T-helper 17 cell (primary cell): ENCODE measurements at regions not wholly inside any gene's neighbourhood (a gene's known extent, or its start where the extent isn't known, plus 50 kb on each side); places are given as distances from the start of the nearest gene placed in this dataset.
"Not testable (repeated sequence)": the region's sequence is repeated elsewhere in the genome, so short reads cannot be mapped to it uniquely, and the experiment has no call there.

Experiments used
- ATAC-seq: fragments of 150-1000 bp; cut with Tn5 transposase; 2 replicates; pipeline ENCODE4 v1.10.0; 2021; ENCODE audit warnings: mild to moderate bottlenecking, moderate library complexity
- DNase-seq, 3 donors: peaks; one replicate each; pipeline versions ENCODE4 v3.0.0 to v3.0.0-alpha.2; 2020 to 2021
- H3K9me3 ChIP-seq: one replicate; pipeline ENCODE4 v1.7.0; 2013; ENCODE audit warnings: low read length, mild to moderate bottlenecking; ENCODE audit not compliant: control insufficient read depth, poor library complexity, severe bottlenecking
- H3K27ac Mint-ChIP-seq: one replicate; pipeline ENCODE4 v1.8.0; 2022; ENCODE audit warnings: mild to moderate bottlenecking, moderate library complexity, mixed read lengths
- H3K27me3 Mint-ChIP-seq: one replicate; pipeline ENCODE4 v1.8.0; 2022; ENCODE audit warnings: mixed read lengths
- H3K36me3 Mint-ChIP-seq: one replicate; pipeline ENCODE4 v1.8.0; 2022; ENCODE audit warnings: low read depth, mixed read lengths
- H3K4me1 Mint-ChIP-seq: one replicate; pipeline ENCODE4 v1.8.0; 2022; ENCODE audit warnings: mild to moderate bottlenecking, mixed read lengths
- H3K4me3 Mint-ChIP-seq: one replicate; pipeline ENCODE4 v1.8.0; 2022; ENCODE audit warnings: mild to moderate bottlenecking, moderate library complexity, mixed read lengths

DNA sequence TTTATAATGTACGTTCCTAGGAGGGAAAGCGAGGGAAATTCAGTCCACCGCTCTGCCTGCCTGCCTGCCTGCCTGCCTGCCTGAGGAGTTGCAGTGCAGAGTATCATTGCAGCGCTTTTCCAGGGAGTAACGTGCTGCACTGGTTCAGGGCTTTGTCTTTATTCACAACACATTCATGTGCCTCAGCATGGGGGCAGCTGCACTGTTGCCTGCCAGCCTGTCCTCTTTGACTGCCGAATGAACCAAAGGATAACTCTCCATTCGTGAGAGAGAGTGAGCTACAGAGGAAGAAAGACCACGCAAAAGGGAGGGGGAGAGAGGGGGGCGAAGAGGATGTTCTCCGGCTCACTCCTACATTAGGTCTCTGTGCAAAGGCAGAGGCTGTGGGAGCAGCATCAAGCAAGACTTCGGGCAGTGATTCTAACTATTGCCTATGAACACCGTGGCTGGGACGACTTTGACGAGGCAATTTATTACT, 791.2 kb downstream of the MAT2B start:
- no peak overlapping the region for H3K4me3 Mint-ChIP-seq
- H3K27ac Mint-ChIP-seq: no peak overlapping the region
- no peaks in the 10 kb centered on the region for H3K9me3 ChIP-seq
- ATAC-seq: no peak
- no peaks in the 10 kb centered on the region for H3K36me3 Mint-ChIP-seq
- no peaks in the 10 kb centered on the region for H3K4me1 Mint-ChIP-seq
- H3K27me3 Mint-ChIP-seq: no peaks in the 10 kb centered on the region
- no peak for DNase-seq

DNA sequence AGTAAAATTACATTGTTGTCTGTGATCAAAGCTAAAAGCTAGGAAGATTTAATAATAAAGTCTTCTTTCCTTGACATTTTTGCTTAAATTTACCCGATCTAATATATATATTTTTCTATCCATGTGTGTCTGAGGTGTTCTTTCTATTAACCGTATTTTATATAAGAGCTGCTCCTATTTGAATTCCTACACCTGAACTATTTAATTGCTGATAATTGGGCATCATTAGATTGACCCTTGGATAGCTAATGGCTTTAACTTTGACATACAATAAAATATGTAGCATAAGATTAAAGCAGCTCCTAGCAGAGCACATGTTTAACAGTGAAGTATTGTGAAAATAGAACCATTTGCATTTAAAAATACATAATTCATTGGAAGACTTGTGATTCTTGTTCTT, 792.7 kb downstream of the MAT2B start:
- DNase-seq (no peak), ATAC-seq (no peak)
- Mint-ChIP-seq H3K27ac (no peak overlapping the region), H3K4me3 (no peak overlapping the region), H3K4me1 (no peaks in the 10 kb centered on the region), H3K27me3 (no peaks in the 10 kb centered on the region), H3K36me3 (no peaks in the 10 kb centered on the region)
- H3K9me3 ChIP-seq: no peaks in the 10 kb centered on the region

DNA sequence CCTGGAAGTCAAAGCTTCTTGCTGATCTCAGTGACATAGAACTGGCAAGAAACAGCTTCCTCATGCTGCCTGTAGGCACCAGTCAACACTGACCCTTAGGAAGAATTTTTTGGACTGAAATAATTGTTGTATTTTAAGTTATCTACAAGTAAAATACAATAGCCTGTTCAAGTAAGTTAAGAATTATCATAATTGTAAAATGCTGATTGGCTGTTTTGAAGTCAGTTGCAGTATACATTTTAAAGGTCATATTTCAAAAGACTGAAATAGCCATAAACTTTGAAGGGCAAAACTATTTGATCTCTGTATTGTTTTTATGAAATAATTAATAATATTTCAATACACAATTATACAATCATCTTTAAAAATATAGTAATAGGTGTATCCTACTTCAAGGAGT, 794.9 kb downstream of the MAT2B start:
- ATAC-seq: no peak

DNA sequence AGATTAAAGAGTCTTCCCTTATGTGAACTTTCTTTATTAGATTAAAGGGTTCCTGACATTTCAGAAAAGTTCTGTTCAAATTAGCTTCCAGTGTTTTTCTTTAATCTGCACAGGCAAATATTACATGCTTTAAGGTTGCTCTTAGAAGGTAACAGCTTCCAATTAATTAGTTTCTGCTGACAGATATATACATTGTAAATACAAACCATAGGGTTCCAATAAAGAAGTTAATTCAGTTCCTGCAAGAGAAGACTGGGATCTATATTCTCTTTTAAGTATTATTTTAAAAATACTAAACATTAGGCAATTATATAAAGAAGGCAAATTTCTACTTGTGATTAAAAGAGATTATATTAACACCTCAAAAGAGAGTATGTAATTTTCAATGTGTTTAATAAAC, 795.7 kb downstream of the MAT2B start:
- ATAC-seq: no peak
- no peaks in the 10 kb centered on the region for H3K27me3 Mint-ChIP-seq
- no peaks in the 10 kb centered on the region for H3K9me3 ChIP-seq
- no peaks in the 10 kb centered on the region for H3K36me3 Mint-ChIP-seq
- H3K4me1 Mint-ChIP-seq: no peaks in the 10 kb centered on the region
- H3K4me3 Mint-ChIP-seq: no peak overlapping the region
- DNase-seq: no peak
- H3K27ac Mint-ChIP-seq: no peak overlapping the region

More for the DNA sequence above, 794.9 kb downstream of the MAT2B start:
- no peaks in the 10 kb centered on the region for H3K36me3 Mint-ChIP-seq
- no peak overlapping the region for H3K4me3 Mint-ChIP-seq
- H3K4me1 Mint-ChIP-seq: no peaks in the 10 kb centered on the region
- no peak overlapping the region for H3K27ac Mint-ChIP-seq
- H3K27me3 Mint-ChIP-seq: no peaks in the 10 kb centered on the region
- no peaks in the 10 kb centered on the region for H3K9me3 ChIP-seq
- DNase-seq: no peak

DNA sequence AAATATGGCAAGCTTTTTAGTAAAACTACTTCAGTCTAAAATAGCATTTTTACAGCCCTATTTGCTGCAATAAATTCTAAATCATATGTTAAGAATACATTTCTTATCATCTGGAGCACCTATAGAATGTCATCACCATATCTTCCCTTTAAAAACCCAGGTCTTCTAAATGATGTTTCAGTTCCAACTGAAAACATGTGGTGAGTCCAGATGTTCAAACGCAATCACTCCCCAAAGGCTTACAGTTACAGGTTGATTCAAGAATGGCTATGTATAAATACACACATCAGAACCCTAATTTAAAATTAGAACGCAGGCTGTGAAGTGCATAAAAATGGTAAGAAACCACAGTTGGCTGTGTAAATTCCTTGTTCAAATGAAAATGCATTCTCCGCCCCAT, 796.3 kb downstream of the MAT2B start:
- Mint-ChIP-seq H3K27me3 (no peaks in the 10 kb centered on the region), H3K4me1 (no peaks in the 10 kb centered on the region), H3K27ac (no peak overlapping the region), H3K36me3 (no peaks in the 10 kb centered on the region), H3K4me3 (no peak overlapping the region)
- H3K9me3 ChIP-seq: no peaks in the 10 kb centered on the region
- ATAC-seq (no peak), DNase-seq (no peak)

DNA sequence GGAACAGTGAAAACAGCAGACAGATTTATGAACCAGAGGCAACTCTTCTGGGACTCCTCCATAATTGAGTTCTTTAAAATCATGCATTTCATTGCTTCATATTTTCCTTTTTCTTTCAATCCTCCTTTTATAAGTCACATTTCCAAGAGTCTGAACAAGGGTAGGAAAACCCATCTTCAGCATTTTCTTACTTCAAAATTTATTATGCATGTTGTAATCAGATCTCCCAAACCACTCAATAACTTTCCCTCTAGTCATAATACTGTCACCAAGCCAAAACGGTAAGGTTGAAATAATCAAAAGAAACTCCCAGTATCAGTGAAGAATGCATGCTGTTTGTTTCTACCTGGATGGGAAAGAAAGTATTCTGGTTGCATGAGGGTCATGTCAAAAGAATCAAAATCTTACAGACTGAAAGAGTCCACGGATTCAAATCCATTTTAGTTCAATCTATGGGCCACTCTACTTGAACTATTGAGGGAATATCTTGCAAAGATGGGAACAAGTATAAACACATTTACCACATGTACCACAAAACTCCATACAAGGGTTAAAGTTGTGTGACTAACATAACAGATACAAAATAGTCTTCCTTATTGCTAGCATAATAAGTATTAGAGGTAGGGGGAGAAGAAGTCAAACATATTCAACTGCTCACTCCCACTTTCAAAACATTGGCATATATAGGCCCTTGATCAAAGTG, 797.3 kb downstream of the MAT2B start:
- H3K36me3 Mint-ChIP-seq: no peaks in the 10 kb centered on the region
- no peak overlapping the region for H3K4me3 Mint-ChIP-seq
- no peak overlapping the region for H3K27ac Mint-ChIP-seq
- no peaks in the 10 kb centered on the region for H3K4me1 Mint-ChIP-seq
- no peak for DNase-seq
- no peaks in the 10 kb centered on the region for H3K27me3 Mint-ChIP-seq
- no peak for ATAC-seq
- H3K9me3 ChIP-seq: no peaks in the 10 kb centered on the region

DNA sequence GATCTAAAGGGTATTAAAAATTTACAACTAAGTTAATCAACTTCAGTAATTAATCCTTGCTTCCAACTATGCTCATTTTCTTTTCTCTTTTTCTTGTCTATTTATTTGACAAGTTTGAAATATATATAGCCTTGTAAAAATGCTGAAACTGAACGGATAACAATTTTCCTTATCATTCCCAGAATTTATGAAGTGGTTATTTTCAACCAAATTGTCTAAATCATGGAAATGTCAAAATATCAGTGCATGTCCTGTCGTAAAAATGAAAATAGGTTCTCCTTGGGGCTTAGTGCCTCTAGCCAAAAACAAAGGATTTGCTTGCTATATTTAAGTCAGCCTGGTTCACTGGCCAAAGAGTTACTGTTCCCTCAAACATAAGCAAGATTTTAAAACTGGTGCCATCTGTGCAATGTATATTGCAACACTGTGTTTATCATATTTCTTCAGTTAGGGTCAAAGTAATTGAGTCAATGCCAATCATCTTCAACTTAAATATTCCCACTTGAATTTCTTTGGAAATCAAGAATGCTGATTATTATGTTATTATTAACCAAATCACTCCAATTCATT, 798.3 kb downstream of the MAT2B start:
- no peak overlapping the region for H3K27ac Mint-ChIP-seq
- ATAC-seq: no peak
- no peaks in the 10 kb centered on the region for H3K27me3 Mint-ChIP-seq
- H3K4me3 Mint-ChIP-seq: no peak overlapping the region
- H3K9me3 ChIP-seq: no peaks in the 10 kb centered on the region
- no peaks in the 10 kb centered on the region for H3K4me1 Mint-ChIP-seq
- no peak for DNase-seq
- H3K36me3 Mint-ChIP-seq: no peaks in the 10 kb centered on the region

DNA sequence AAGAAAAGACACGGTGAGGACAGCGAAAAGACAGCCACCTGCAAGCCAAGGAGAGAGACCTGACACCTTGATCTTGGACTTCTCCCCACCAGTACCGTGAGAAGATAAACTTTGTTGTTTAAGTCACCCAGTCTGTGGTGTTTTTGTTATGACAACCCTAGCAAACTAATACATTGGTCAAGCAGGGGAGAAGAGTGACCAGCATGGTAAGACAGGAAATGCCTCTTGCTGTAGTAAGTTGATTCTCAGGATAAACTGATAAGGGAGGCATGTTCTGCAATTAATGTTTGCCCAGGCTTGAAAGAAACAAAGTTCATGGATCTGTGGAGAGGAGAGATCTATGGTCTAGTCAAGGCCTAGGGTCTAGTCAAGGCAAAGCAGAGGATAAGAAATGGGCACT, 801.2 kb downstream of the MAT2B start:
- no peaks in the 10 kb centered on the region for H3K4me1 Mint-ChIP-seq
- H3K36me3 Mint-ChIP-seq: no peaks in the 10 kb centered on the region
- no peak overlapping the region for H3K4me3 Mint-ChIP-seq
- DNase-seq: no peak
- H3K9me3 ChIP-seq: no peaks in the 10 kb centered on the region
- H3K27me3 Mint-ChIP-seq: no peaks in the 10 kb centered on the region
- ATAC-seq: no peak
- no peak overlapping the region for H3K27ac Mint-ChIP-seq

DNA sequence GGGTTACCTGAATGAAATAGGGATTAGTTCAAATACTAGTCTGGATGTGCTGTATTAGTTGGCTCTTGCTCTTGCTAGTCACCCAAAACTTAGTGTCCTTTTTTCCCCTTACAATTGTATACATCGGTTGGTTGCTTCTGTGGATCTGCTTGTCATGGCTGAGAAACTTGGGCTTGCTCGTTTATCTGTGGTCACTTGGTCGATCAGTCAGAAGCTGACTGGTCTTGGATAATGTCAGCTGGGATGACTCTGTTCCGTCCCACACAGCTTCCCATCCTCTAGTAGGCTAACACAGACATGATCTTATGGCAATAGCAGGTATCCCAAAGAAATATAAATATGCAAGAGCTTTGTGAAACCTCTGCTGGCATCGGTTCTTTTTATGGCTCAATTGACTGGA, 807.4 kb downstream of the MAT2B start:
- Mint-ChIP-seq H3K27me3 (no peaks in the 10 kb centered on the region), H3K36me3 (no peaks in the 10 kb centered on the region), H3K27ac (no peak overlapping the region), H3K4me1 (no peaks in the 10 kb centered on the region), H3K4me3 (no peak overlapping the region)
- no peak for DNase-seq
- ATAC-seq: no peak
- no peaks in the 10 kb centered on the region for H3K9me3 ChIP-seq

DNA sequence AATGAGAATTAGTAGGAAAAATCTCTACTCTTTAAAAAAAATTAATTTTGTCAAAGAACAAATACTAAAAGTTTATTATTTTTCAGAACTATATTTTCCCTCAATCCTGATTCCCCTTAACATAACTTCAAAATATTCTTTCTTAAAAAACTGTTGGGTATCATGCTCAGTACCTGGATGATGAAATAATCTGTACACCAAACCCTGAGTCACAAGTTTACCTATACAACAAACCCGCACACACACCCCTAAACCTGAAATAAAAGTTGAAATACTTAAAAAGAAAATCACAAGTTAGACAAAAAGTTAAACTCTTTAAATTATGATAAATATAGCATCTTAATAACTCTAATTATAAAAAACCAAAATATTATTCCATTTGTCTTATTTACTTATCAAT, 812.3 kb downstream of the MAT2B start:
- Mint-ChIP-seq H3K4me3 (no peak overlapping the region), H3K36me3 (no peaks in the 10 kb centered on the region), H3K27ac (no peak overlapping the region), H3K27me3 (no peaks in the 10 kb centered on the region), H3K4me1 (no peaks in the 10 kb centered on the region)
- ATAC-seq (no peak), DNase-seq (no peak)
- H3K9me3 ChIP-seq: no peaks in the 10 kb centered on the region

DNA sequence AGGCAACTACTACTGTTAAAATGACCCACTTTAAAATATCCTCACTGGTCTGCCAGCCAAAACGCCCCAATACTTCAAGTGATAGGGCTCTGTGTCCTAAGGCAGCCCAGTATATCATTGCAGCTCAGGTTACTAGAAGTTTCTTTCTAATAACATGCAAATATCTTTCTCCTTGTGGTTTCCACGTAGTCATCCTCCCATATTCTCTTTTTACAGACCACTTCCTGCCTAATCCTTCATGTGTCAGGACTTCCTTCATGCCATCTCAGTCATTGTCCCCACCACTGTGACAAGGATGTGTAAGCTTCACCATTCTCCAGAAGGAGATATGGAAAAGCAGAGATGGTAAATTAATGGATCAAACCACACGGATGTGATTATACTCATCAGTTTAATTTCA, 813.7 kb downstream of the MAT2B start:
- ATAC-seq: no peak
- no peak overlapping the region for H3K27ac Mint-ChIP-seq
- H3K9me3 ChIP-seq: no peaks in the 10 kb centered on the region
- H3K4me3 Mint-ChIP-seq: no peak overlapping the region
- DNase-seq: no peak
- no peaks in the 10 kb centered on the region for H3K4me1 Mint-ChIP-seq
- no peaks in the 10 kb centered on the region for H3K36me3 Mint-ChIP-seq
- H3K27me3 Mint-ChIP-seq: no peaks in the 10 kb centered on the region

DNA sequence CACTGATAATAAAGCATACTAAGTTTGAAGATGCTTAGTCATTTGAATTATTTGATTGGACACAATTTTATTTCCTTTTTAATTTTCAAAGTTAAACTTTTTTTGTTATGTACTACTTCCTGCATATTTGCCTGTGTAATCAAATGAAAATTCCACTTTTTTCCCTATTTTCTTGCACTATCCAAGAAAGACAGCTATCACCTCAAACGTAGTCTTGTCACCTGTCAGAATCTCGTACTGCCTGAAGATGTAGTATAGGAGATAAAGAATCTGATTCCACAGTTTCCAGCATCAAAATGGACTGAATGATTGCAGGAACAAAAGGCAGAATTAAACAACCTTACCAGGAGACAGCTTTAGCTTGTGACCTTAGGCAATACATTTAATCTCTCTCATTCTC, 818.8 kb downstream of the MAT2B start:
- H3K9me3 ChIP-seq: no peaks in the 10 kb centered on the region
- no peaks in the 10 kb centered on the region for H3K27me3 Mint-ChIP-seq
- no peak overlapping the region for H3K4me3 Mint-ChIP-seq
- ATAC-seq (no peak), DNase-seq (no peak)
- H3K36me3 Mint-ChIP-seq: no peaks in the 10 kb centered on the region
- no peak overlapping the region for H3K27ac Mint-ChIP-seq
- H3K4me1 Mint-ChIP-seq: no peaks in the 10 kb centered on the region

DNA sequence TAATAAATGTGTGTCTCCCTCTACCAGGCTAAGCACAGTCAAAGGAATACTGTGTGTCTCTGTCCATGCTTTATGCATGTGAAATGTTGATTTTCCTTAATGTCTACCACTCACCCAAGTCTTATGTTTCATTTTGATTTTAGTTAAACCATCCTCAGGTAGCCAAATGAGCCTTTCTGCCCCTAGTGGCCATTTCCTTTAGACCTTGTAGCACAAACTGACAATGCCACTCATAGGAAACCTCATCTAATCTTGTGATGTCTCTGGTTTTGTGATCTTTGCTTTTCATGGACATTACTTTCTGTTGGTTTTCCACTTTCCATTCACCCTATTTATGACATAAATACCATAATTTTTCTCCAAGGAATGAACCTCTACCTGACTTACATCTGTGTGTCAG, 820.8 kb downstream of the MAT2B start:
- Mint-ChIP-seq H3K27me3 (no peaks in the 10 kb centered on the region), H3K4me3 (no peak overlapping the region), H3K36me3 (no peaks in the 10 kb centered on the region), H3K27ac (no peak overlapping the region), H3K4me1 (no peaks in the 10 kb centered on the region)
- H3K9me3 ChIP-seq: no peaks in the 10 kb centered on the region
- DNase-seq: no peak
- no peak for ATAC-seq

DNA sequence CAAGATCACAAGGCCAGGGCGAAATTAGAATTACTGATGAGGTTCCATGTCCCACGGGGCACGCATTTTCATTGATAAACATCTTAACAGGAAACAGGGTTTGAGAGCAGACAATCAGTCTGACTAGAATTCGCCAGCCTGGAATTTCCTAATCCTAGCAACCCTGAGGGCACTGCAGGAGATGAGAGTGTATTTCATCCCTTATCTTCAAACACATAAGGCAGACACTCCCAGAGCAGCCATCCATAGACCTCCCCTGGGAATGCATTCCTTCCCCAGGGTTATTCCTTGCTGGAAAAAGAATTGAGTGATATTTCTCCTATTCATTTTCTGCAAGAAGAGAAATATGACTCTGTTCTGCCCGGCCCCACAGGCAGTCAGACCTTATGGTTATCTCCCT, 821.7 kb downstream of the MAT2B start:
- not testable (repeated sequence) for ATAC-seq, H3K9me3 ChIP-seq, H3K4me1 Mint-ChIP-seq, H3K4me3 Mint-ChIP-seq, H3K27ac Mint-ChIP-seq, H3K36me3 Mint-ChIP-seq, H3K27me3 Mint-ChIP-seq, DNase-seq
